Hematopoietic multipotent progenitor cell (in vitro differentiated cells): ENCODE measurements at regions not wholly inside any gene's neighbourhood (a gene's known extent, or its start where the extent isn't known, plus 50 kb on each side); places are given as distances from the start of the nearest gene placed in this dataset.

Source experiments
- DNase-seq, 3 donors: peaks; one replicate each; pipeline ENCODE4 v3.0.0-alpha.2; 2011 to 2015; ENCODE audit warnings: low read depth in 2 of 3, low spot score in 2 of 3

- DNase-seq, result no peak
These were observed 161.3 kb upstream of the LPP start for GRCh38 chr3:187992609-187993008.

GRCh38 chr3:187994221-187995042, 159.5 kb upstream of the LPP start:
- peak in 1 of 3 donors; percentile 26 for DNase-seq

- no peak for DNase-seq
These were observed 158.9 kb upstream of the LPP start for GRCh38 chr3:187995043-187995400.

GRCh38 chr3:187995667-187996066, 158.3 kb upstream of the LPP start:
- DNase-seq, result no peak

DNA sequence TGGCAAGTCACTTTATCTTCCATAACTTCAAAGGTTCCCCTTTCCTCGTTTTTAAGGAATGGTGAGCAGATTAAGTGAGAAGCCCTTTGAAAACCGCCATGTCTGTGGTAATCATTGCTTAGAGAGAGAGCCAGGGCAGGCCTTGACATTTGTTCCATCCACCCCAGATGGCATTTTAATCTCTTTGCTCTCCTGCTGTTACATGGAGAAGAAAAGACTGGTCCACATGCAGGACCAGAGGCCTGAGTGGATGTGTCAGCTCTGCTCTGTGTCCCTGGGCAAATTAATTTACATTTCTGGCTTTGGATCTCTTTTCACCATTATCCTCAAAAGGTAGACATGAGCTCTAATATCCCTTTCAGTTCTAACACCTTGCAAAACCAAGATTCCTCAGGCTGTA, 157.3 kb upstream of the LPP start:
- no peak for DNase-seq

GRCh38 chr3:187997490-187997889, 156.5 kb upstream of the LPP start:
- DNase-seq, result no peak

GRCh38 chr3:187997946-187998561, 155.9 kb upstream of the LPP start:
- no peak for DNase-seq

GRCh38 chr3:187998611-187999010, 155.3 kb upstream of the LPP start:
- DNase-seq, result no peak

- peak in 2 of 3 donors; percentile 28 to 79 for DNase-seq
These were observed 154.1 kb upstream of the LPP start for GRCh38 chr3:187999821-188000220.

GRCh38 chr3:188000361-188000861, 153.5 kb upstream of the LPP start:
- peak in 1 of 3 donors; percentile 34 for DNase-seq

- DNase-seq, result no peak
These were observed 152.9 kb upstream of the LPP start for GRCh38 chr3:188001093-188001492.

DNA sequence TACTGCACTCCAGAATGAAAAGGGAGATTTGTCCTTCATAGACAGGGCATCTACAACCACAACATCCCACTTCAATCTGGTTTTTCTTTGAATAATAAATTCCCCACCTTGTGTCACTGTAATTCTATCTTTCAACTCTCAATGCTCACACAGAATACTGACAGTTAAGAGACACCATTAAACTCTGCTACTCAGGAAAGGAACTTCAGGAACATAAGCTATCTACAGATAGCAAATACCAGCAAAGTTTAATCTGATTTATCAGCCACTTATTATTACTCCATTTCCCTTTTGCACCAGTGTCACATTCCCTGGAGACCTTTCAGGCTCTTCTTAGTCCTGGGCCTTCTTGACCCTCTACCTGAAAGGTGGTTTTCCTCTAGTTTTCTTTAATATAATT, 152.0 kb upstream of the LPP start:
- no peak for DNase-seq

- DNase-seq, result no peak
These were observed 151.3 kb upstream of the LPP start for GRCh38 chr3:188002626-188003138.

- DNase-seq, result no peak
These were observed 150.5 kb upstream of the LPP start for GRCh38 chr3:188003188-188004171.

GRCh38 chr3:188006726-188007393, 147.1 kb upstream of the LPP start:
- peak in 1 of 3 donors; percentile 14 for DNase-seq

- DNase-seq, result no peak
These were observed 146.1 kb upstream of the LPP start for GRCh38 chr3:188007897-188008296.

DNA sequence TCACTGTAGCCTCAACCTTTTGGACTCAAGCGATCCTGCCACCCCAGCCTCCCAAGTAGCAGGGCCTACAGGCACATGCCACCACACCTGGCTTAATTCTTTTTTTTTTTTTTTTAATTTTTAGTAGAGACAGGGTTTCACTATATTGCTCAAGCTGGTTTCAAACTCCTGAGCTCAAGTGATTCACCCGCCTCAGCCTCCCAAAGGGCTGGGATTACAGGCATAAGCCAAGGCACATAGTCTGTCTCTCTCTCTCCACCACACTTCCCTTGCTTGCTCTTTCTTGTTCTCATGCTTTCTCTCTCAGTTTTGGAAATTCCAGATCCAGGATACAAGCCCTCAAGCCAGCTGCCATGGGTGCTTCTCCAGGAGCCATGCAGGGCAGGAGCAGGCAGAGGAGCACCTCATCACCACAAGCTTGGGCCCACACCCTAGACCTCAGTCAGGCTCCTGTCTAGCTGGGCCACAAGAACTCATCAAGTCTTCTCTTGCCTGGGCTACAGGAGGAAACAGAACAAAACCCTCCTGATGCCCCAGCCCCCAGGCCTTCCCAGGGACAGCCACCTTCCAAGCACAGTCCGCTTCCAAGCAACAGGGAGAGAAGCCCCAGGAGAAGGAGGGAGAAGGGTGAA, 145.3 kb upstream of the LPP start:
- DNase-seq, result no peak

GRCh38 chr3:188010478-188010877, 143.5 kb upstream of the LPP start:
- no peak for DNase-seq

DNA sequence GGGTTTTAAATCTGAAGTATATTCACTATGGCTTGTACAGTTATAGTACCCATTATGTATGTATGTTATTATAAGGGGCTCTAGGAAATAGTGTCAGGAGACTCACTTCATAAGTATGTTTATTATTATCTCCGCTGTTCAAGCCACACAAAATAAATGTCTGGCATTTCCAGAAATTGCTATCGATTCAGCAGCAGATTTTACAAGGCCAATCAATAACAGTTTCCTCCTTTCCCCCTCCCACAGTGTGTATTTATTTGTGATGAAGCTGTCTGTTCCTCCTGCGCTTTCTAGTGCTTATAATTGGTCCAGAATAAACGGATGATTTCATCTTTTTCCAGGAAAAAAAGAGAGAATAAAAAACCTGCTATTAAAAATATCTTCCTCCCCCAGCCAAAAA, 134.2 kb upstream of the LPP start:
- DNase-seq, result no peak

DNA sequence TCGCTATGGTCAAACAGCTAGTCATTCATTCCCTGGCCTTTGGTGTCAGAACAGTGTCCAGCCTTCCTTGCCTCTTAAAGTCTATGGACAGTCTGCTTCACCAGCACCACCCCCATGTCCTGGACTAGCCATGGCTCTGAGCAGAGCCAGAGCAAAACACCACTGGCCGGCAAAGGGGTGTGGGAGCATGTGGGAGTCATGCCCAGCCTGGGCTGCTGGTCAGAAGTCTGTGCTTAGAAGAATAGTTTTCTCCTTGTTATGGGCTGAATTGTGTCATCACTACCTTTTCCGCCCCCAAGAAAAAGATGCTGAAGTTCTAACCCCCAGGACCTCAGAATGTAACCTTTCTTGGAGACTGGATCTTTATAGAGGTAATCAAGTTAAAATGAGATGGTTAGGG, 132.9 kb upstream of the LPP start:
- DNase-seq, result no peak
